ENCODE measurements at regions not wholly inside any gene's neighbourhood (a gene's known extent, or its start where the extent isn't known, plus 50 kb on each side); places are given as distances from the start of the nearest gene placed in this dataset.
"Not testable (repeated sequence)": the region's sequence is repeated elsewhere in the genome, so short reads cannot be mapped to it uniquely, and the experiment has no call there.

- TF ChIP-seq CTCF (IDR thresholded peaks at IDR 0.05; ENCODE audit: insufficient read depth, missing control alignments): no peak
- DNase-seq (ENCODE audit: insufficient read length, low spot score): no peak
- no peak for FAIRE-seq
These were observed 60.1 kb upstream of the NAMPT start for GRCh38 chr7:106344861-106345260.

GRCh38 chr7:106344211-106344610 is 59.4 kb upstream of the NAMPT start:
- DNase-seq (ENCODE audit: insufficient read length, low spot score): no peak
- TF ChIP-seq CTCF (IDR thresholded peaks at IDR 0.05; ENCODE audit: insufficient read depth, missing control alignments): no peak
- no peak for FAIRE-seq

- DNase-seq (ENCODE audit: insufficient read length, low spot score); FAIRE-seq: not testable (repeated sequence)
These were observed 57.3 kb upstream of the NAMPT start for GRCh38 chr7:106342049-106342448.

GRCh38 chr7:106340247-106340596 is 55.4 kb upstream of the NAMPT start:
- not testable (repeated sequence) for DNase-seq (ENCODE audit: insufficient read length, low spot score); FAIRE-seq

GRCh38 chr7:106339513-106340246 is 54.9 kb upstream of the NAMPT start:
- DNase-seq (ENCODE audit: insufficient read length, low spot score) (no peak), FAIRE-seq (no peak)
- no peak for TF ChIP-seq CTCF (IDR thresholded peaks at IDR 0.05; ENCODE audit: insufficient read depth, missing control alignments)

GRCh38 chr7:106337754-106338153 is 53.0 kb upstream of the NAMPT start:
- TF ChIP-seq CTCF (IDR thresholded peaks at IDR 0.05; ENCODE audit: insufficient read depth, missing control alignments): no peak
- no peak for FAIRE-seq
- DNase-seq (ENCODE audit: insufficient read length, low spot score): no peak

GRCh38 chr7:106335814-106336213 is 51.0 kb upstream of the NAMPT start:
- no peak for FAIRE-seq
- no peak for TF ChIP-seq CTCF (IDR thresholded peaks at IDR 0.05; ENCODE audit: insufficient read depth, missing control alignments)
- DNase-seq (ENCODE audit: insufficient read length, low spot score): no peak
